ENCODE measurements at regions not wholly inside any gene's neighbourhood (a gene's known extent, or its start where the extent isn't known, plus 50 kb on each side); places are given as distances from the start of the nearest gene placed in this dataset.

DNA sequence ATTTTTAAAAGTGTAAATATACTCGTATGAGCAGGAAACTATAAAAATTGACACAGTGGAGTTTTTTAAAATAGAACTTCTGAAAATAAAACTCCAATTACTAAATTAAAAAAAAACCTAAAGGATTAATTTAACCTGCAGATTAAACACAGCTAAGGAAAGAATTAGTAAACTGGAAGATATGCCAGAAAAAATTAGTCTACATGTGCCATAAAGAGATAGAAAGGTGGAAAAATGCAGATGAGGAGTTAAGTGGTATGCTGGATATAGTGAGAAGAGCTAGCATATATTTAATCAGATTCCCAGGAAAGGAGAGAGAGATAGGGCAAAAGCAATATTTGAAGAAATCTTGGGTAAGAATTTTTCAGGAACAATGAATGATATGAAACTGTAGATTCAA, 315.8 kb upstream of the CADM1 start:
- TF ChIP-seq, protein P1, sequence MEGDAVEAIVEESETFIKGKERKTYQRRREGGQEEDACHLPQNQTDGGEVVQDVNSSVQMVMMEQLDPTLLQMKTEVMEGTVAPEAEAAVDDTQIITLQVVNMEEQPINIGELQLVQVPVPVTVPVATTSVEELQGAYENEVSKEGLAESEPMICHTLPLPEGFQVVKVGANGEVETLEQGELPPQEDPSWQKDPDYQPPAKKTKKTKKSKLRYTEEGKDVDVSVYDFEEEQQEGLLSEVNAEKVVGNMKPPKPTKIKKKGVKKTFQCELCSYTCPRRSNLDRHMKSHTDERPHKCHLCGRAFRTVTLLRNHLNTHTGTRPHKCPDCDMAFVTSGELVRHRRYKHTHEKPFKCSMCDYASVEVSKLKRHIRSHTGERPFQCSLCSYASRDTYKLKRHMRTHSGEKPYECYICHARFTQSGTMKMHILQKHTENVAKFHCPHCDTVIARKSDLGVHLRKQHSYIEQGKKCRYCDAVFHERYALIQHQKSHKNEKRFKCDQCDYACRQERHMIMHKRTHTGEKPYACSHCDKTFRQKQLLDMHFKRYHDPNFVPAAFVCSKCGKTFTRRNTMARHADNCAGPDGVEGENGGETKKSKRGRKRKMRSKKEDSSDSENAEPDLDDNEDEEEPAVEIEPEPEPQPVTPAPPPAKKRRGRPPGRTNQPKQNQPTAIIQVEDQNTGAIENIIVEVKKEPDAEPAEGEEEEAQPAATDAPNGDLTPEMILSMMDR (conservative IDR thresholded peaks at IDR 0.05; ENCODE audit: low read depth) = no peak
- ChIA-PET POLR2A (ENCODE audit: low non-redundant PET) (no interaction called here), CTCF (no interaction called here)
- no peak overlapping the region for H3K27ac ChIP-seq
- DNase-seq (ENCODE audit: low spot score) = no peak

DNA sequence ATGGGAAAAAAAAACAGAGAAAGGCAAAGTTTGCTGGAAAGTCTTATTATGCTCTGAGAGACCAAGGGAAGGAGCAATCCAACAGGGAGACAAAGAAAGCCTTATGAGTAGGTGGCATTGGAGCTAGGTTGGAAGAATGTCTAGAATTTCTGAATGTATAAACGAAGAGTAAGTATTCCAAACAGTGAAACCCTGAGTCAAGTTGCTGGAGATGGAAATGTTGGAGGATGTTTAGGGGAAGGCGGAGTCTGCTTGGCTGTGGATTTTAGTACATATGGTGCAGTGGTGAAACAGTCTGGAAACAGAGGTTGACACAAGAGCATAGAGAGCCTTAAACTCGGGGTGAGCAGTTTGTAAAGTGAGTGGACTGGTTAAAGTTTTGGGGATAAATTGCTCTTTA, 314.8 kb upstream of the CADM1 start:
- TF ChIP-seq, protein P1 (conservative IDR thresholded peaks at IDR 0.05; ENCODE audit: low read depth) = no peak
- CTCF ChIA-PET = interaction anchor here (0.7 kb wide), 1 partner anchor 68 kb away, joined by 3 read pairs; no protein-coding TSS in a partner anchor
- no peak for DNase-seq (ENCODE audit: low spot score)
- POLR2A ChIA-PET (ENCODE audit: low non-redundant PET) = no interaction called here
- no peak overlapping the region for H3K27ac ChIP-seq

DNA sequence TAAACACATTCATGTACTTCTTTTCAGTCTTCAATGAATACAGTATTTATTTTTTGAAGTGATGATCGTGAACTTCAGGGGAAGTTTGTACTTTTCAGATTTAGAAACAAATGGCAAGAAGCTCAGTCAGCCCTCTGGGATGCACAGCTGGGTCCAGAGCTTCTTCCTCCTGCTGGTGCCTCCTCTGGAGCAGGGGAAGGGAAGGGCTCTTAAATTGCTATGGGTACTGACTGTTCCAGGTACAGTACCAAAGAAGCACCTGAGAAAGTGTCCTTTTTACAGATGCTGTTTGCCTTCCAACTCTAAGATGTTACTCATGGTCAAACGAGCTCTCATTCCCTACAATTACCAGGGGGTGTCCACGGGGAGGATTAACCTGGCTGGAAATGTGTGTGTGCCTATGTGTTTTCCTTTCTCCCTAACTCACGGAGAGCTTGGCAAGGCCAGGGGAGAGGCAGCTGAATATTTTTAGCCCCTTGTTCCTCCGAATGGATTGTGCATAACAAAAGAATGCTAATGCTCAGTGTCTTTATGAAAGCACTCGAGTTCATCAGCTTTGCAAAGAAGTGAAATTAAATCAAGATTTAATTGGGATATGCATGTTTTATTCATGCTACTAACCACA, 313.7 kb upstream of the CADM1 start:
- POLR2A ChIA-PET (ENCODE audit: low non-redundant PET) = no interaction called here
- no peak overlapping the region for H3K27ac ChIP-seq
- CTCF ChIA-PET = interaction anchor here (0.5 kb wide), 1 partner anchor 1437 kb away, joined by 3 read pairs; no protein-coding TSS in a partner anchor
- TF ChIP-seq, protein P1 (conservative IDR thresholded peaks at IDR 0.05; ENCODE audit: low read depth) = no peak
- no peak for DNase-seq (ENCODE audit: low spot score)

DNA sequence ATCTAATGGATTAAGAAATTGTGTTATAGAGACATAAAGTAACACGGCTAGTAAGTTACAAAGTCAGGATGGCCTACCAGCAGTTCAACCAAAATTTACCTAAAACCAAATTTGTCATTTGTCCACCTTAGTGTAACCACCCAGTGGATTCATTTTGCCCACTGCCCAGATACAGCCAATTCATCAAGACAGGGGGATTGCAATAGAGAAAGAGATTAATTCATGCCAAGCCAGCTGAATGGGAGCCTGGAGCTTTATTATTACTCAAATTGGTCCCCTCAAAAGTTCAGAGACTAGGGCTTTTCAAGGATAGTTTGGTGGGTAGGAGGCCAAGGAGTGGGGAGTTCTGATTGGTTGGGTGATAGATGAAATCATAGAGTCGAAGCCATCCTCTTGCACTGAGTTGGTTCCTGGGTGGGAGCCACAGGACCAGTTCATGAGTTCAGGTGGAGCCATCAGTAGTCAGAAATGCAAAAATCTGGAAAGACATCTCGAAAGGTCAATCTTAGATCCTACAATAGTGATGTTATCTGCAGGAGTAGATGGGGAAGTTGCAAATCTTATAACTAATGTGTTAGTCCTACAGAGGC, 304.2 kb upstream of the CADM1 start:
- TF ChIP-seq, protein P1 (conservative IDR thresholded peaks at IDR 0.05; ENCODE audit: low read depth) = no peak
- ChIA-PET CTCF (no interaction called here), POLR2A (ENCODE audit: low non-redundant PET) (no interaction called here)
- no peak for DNase-seq (ENCODE audit: low spot score)
- no peak overlapping the region for H3K27ac ChIP-seq

DNA sequence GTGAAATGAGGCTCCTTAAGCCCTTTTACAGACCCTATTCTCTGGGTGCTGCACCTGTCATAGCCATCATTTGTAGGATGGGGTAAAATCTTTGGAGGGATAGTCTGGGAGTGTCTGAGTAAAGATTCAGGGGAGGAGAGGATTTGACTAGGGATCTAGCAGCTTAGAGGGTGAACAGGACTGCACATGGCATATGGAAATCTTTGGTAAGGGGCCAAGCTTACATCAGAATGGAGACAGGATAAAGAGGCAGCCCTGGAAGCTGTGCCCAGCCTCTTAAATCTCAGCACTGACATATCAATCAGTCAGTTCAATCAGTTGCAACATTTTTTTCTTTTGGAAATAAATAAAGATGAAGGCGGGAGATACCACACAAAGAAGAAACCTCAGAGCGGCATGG, 301.8 kb upstream of the CADM1 start:
- DNase-seq (ENCODE audit: low spot score) = no peak
- TF ChIP-seq, protein P1 (conservative IDR thresholded peaks at IDR 0.05; ENCODE audit: low read depth) = no peak
- H3K27ac ChIP-seq = no peak overlapping the region
- ChIA-PET POLR2A (ENCODE audit: low non-redundant PET) (no interaction called here), CTCF (interaction anchor here (0.6 kb wide), 1 partner anchor 1057 kb away, joined by 3 read pairs; no protein-coding TSS in a partner anchor)

DNA sequence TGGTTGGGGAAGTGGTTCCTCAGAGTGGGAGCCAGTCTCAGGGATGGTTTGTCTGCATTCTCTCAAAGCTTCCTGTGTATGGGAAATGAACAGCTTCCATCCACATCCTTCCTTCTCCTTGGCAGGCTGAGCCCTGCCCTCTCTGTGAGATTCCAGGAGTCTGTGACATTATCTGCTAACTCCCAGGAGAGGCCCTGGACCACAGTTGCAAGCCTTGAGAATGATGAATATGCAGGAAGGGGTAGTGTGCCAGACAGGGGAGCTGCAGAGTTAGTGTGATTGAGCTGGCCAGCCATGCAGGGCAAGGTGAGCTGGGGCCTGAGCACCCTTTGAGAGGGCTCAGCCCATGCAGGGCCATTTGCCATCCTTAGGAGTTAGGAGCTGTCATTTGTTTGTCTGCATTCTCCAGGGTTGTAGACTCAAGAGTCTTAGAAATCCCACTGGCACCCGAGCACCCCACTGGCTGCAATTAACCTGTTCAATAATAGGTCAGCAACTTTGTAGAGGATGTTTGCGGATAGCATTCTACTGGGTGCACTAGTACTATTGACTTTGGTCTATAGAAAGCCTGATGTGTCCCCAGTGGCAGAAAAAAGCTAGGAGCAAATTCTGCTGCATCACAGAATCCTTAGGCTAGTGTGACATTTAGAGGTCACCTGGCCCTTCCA, 299.0 kb upstream of the CADM1 start:
- no peak overlapping the region for H3K27ac ChIP-seq
- CTCF ChIA-PET = no interaction called here
- DNase-seq (ENCODE audit: low spot score) = no peak
- POLR2A ChIA-PET (ENCODE audit: low non-redundant PET) = no interaction called here
- TF ChIP-seq, protein P1 (conservative IDR thresholded peaks at IDR 0.05; ENCODE audit: low read depth) = no peak
